HL-60 (cell line): ENCODE measurements at regions not wholly inside any gene's neighbourhood (a gene's known extent, or its start where the extent isn't known, plus 50 kb on each side); places are given as distances from the start of the nearest gene placed in this dataset.

Experiments
- DNase-seq, 2 experiments: peaks; one replicate each; pipeline ENCODE4 v3.0.0-alpha.2; 2010 to 2020; ENCODE audit warnings: low read depth in 1 of 2, low spot score in 1 of 2
- H3K27ac ChIP-seq: fragments of 250-450 bp; sonication (Bioruptor Pico); replicated peaks from 2 replicates; pipeline ENCODE4 v1.5.1; 2020; ENCODE audit warnings: mild to moderate bottlenecking, moderate library complexity
- H3K27me3 ChIP-seq: fragments of 250-450 bp; sonication (Bioruptor Pico); 2 replicates; pipeline ENCODE4 v1.5.1; 2021; ENCODE audit warnings: mild to moderate bottlenecking, moderate library complexity; ENCODE audit not compliant: insufficient read depth, poor library complexity, severe bottlenecking
- H3K4me3 ChIP-seq: replicated peaks from 2 replicates; pipeline ENCODE4 v1.5.1; 2011; ENCODE audit warnings: mild to moderate bottlenecking, control low read depth, low read length; ENCODE audit not compliant: insufficient read depth
- CTCF ChIP-seq: IDR thresholded peaks from one replicate; pipeline ENCODE4 v1.5.1; 2011; ENCODE audit warnings: low read length, control low read depth, inconsistent platforms; ENCODE audit not compliant: insufficient read depth
- GABPA ChIP-seq: IDR thresholded peaks from 2 replicates; pipeline ENCODE4 v1.6.1; 2012; ENCODE audit warnings: low read depth
- POLR2AphosphoS5 ChIP-seq: IDR thresholded peaks from 2 replicates; pipeline ENCODE4 v1.6.1; 2012; ENCODE audit warnings: low read depth
- REST ChIP-seq: IDR thresholded peaks from 2 replicates; pipeline ENCODE4 v1.6.1; 2012; ENCODE audit warnings: low read depth; ENCODE audit not compliant: insufficient replicate concordance
- SPI1 ChIP-seq: IDR thresholded peaks from 2 replicates; pipeline ENCODE4 v1.6.1; 2012; ENCODE audit warnings: low read depth, mild to moderate bottlenecking, borderline replicate concordance

DNA sequence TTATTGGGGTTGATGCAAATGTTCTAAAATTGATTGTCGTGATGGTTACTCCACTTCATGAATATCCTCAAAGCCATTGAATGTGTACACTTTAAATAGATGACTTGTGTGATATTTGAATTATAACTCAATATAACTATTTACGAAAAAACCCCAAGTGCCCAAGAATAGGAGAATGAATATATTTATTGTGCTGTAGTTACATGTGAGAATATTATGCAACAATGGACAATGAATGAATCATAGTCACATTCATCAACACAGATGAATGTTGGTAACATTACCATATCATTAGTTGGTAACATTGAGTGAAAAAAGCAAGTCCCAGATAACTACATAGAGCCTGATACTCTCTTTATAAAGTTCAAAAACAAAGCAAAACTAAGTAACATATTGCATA is 127.8 kb upstream of the UBL3 start:
- TF ChIP-seq REST (no peak), GABPA (no peak), SPI1 (no peak), CTCF (no peak), POLR2AphosphoS5 (no peak)
- Histone ChIP-seq H3K4me3 (no peak overlapping the region), H3K27me3 (no peaks in the 10 kb centered on the region), H3K27ac (no peak overlapping the region)
- DNase-seq = no peak

DNA sequence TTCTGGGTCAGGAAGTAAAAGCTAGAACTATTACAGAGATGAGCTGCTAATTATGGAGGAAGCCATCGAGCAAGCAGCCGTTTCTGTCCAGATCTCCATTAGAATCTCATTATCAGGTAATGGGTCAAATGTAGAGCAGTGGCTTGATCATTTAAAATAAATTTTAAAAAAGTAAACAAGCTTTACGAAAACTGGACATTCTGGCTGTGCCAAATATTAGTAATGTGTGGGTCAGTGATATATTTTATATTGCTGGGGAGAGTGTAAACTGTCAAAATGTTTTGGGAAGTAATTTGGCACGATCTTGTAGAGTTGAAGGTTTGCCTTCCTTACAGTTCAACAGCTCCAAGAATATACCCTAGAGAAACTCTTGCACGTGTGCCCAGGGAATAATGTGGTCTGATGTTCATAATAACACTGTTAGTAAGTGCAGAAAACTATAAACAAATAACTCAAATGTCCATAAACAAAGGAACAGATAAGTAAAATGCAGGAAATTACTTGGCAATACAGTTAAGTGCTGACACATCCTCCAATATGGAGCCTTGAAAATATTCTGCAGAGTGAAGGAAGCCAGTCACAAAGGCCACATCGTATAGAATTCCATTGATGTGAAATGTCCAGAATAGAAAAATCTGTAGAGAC is 127.2 kb upstream of the UBL3 start:
- Histone ChIP-seq H3K27me3 (no peaks in the 10 kb centered on the region), H3K27ac (no peak overlapping the region), H3K4me3 (no peak overlapping the region)
- no peak for DNase-seq
- TF ChIP-seq CTCF (no peak), SPI1 (no peak), GABPA (no peak), REST (no peak), POLR2AphosphoS5 (no peak)

- Histone ChIP-seq H3K27me3 (no peaks in the 10 kb centered on the region), H3K4me3 (no peak overlapping the region), H3K27ac (no peak overlapping the region)
- no peak for DNase-seq
- TF ChIP-seq GABPA (no peak), POLR2AphosphoS5 (no peak), REST (no peak), SPI1 (no peak), CTCF (no peak)
These were observed 126.1 kb upstream of the UBL3 start for GRCh38 chr13:29976535-29976934.
